Astrocyte (in vitro differentiated cells and primary cell): ENCODE measurements at regions not wholly inside any gene's neighbourhood (a gene's known extent, or its start where the extent isn't known, plus 50 kb on each side); places are given as distances from the start of the nearest gene placed in this dataset.

Experiments
- EZH2 ChIP-seq: IDR thresholded peaks from 2 replicates; pipeline ENCODE4 v1.6.1; 2012; ENCODE audit warnings: mild to moderate bottlenecking, low read length, inconsistent platforms; ENCODE audit not compliant: insufficient read depth
- TF ChIP-seq, protein P1 (sequence below): IDR thresholded peaks from 2 replicates; pipeline ENCODE4 v1.5.1; 2011; ENCODE audit warnings: low read depth, mild to moderate bottlenecking, inconsistent platforms, low read length, moderate library complexity; ENCODE audit not compliant: insufficient read depth

DNA sequence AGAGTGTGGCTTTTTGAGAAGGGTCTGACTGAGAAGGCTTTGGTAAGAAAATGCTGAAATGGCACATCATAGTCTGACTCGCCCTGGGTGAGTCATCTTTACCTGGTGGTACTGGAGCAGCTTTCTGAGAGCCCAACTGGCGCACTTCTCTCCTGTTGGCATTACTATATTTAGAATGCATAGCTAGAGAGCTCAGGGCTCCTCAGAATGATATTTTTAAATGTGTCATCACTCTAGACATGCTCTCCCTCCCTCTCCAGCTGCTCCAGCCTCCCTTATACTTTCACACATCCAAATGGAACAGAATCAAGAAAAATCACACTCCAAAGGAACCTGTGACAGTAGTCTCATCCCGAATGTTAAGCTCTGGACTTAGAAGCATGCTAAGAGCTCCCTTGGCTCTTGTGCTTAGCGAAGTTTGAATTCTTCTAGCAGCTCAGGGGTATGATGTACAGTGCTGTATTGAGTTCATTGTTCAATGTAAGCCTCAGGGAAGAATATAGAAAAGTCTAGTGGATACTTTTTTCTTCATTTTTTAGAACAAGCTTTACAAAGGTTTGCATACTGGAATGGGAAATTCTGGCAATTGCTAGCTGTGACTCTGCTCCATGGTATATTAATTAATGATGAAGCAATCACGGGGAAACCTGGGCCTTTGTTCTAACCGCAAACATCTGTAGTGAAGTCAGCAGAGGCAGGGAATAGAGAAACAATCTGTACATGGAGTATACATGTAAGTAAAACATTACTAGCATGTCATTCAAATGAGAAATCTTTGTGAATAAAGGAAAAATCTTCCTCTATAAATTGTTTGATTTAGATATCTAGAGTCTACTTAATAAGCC, 751.2 kb upstream of the NRXN1 start:
- no peak for TF ChIP-seq EZH2
- TF ChIP-seq, protein P1, sequence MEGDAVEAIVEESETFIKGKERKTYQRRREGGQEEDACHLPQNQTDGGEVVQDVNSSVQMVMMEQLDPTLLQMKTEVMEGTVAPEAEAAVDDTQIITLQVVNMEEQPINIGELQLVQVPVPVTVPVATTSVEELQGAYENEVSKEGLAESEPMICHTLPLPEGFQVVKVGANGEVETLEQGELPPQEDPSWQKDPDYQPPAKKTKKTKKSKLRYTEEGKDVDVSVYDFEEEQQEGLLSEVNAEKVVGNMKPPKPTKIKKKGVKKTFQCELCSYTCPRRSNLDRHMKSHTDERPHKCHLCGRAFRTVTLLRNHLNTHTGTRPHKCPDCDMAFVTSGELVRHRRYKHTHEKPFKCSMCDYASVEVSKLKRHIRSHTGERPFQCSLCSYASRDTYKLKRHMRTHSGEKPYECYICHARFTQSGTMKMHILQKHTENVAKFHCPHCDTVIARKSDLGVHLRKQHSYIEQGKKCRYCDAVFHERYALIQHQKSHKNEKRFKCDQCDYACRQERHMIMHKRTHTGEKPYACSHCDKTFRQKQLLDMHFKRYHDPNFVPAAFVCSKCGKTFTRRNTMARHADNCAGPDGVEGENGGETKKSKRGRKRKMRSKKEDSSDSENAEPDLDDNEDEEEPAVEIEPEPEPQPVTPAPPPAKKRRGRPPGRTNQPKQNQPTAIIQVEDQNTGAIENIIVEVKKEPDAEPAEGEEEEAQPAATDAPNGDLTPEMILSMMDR = no peak
